Lung (tissue), 11 donors: ENCODE measurements at regions not wholly inside any gene's neighbourhood (a gene's known extent, or its start where the extent isn't known, plus 50 kb on each side); places are given as distances from the start of the nearest gene placed in this dataset.
A peak's percentile ranks its signal among the peaks of the same experiment; 100 is the strongest.

ENCODE experiments used
- ATAC-seq: fragments of 200-7000 bp; cut with Tn5 transposase; one replicate; pipeline ENCODE4 v1.9.1; 2020; ENCODE audit warnings: moderate number of reproducible peaks; ENCODE audit not compliant: insufficient read depth, low FRiP score
- DNase-seq, 3 donors: peaks; one replicate each; pipeline ENCODE4 v3.0.0-alpha.2; 2013 to 2017
- H3K27ac ChIP-seq, 2 donors: one replicate each; pipeline ENCODE4 v1.5.1; 2013; ENCODE audit warnings: mild to moderate bottlenecking in 2 of 2, moderate library complexity in 2 of 2, control low read depth in 1 of 2, inconsistent platforms in 1 of 2, low read depth in 1 of 2, low read length in 1 of 2
- H3K27me3 ChIP-seq, 3 donors: one replicate each; pipeline ENCODE4 v1.5.1; 2013; ENCODE audit warnings: low read length in 2 of 3; ENCODE audit not compliant: control insufficient read depth in 3 of 3, insufficient read depth in 3 of 3
- H3K36me3 ChIP-seq, 4 donors: one replicate each; pipeline ENCODE4 v1.5.1; 2013; ENCODE audit warnings: low read length in 4 of 4, mild to moderate bottlenecking in 1 of 4, moderate library complexity in 1 of 4; ENCODE audit not compliant: control insufficient read depth in 4 of 4, insufficient read depth in 4 of 4
- H3K4me1 ChIP-seq, 5 donors: one replicate each; pipeline ENCODE4 v1.5.1; 2013; ENCODE audit warnings: low read length in 5 of 5, mild to moderate bottlenecking in 2 of 5, moderate library complexity in 1 of 5; ENCODE audit not compliant: control insufficient read depth in 5 of 5, insufficient read depth in 5 of 5
- H3K4me3 ChIP-seq: one replicate; pipeline ENCODE4 v1.5.1; 2013; ENCODE audit warnings: mild to moderate bottlenecking, control low read depth, moderate library complexity
- H3K9ac ChIP-seq, 2 donors: one replicate each; pipeline ENCODE4 v1.5.1; 2013; ENCODE audit warnings: low read length in 2 of 2, control low read depth in 1 of 2; ENCODE audit not compliant: insufficient read depth in 1 of 2
- H3K9me3 ChIP-seq, 4 donors: one replicate each; pipeline ENCODE4 v1.5.1; 2013; ENCODE audit warnings: low read length in 3 of 4, mild to moderate bottlenecking in 1 of 4, moderate library complexity in 1 of 4; ENCODE audit not compliant: control insufficient read depth in 4 of 4, insufficient read depth in 3 of 4
- CTCF ChIP-seq: IDR thresholded peaks from 2 replicates; pipeline ENCODE4 v1.5.1; 2012; ENCODE audit warnings: mild to moderate bottlenecking; ENCODE audit errors: control extremely low read depth, extremely low read depth
- WGBS, 2 donors: extraction: QIAGEN DNeasy Blood & Tissue Kit; methylation state at CpG; one replicate each; pipeline ENCODE4 v1.1.7; 2013; 5-methylcytosine and 5-hydroxymethylcytosine counted together
- donor health status: control.
- donor health status: control.
- donor health status: Bipolar disorder and iron deficiency.
- donor health status: healthy.
- donor health status: DM: yes; HTN: yes; CAD: no.

- H3K9ac ChIP-seq = no peak overlapping the region
- no peaks in the 10 kb centered on the region for H3K4me1 ChIP-seq
- ATAC-seq (no peak), DNase-seq (no peak)
- no peaks in the 10 kb centered on the region for H3K27me3 ChIP-seq
- no peak overlapping the region for H3K4me3 ChIP-seq
- TF ChIP-seq CTCF = no peak
- H3K36me3 ChIP-seq = no peaks in the 10 kb centered on the region
- WGBS, 2 donors = 86 to 87% methylated on average over 5 of the region's 5 CpGs
- H3K27ac ChIP-seq = no peak overlapping the region
- peaks cover 0 to 5% (median 0%) of the 10 kb centered on the region in 4 donors for H3K9me3 ChIP-seq
Measured at GRCh38 chr13:88651531-88651930, 980.4 kb downstream of the SLITRK5 start.

GRCh38 chr13:88656751-88657150 lies 985.6 kb downstream of the SLITRK5 start:
- ATAC-seq (no peak), DNase-seq (peak in 1 of 3 donors; percentile 1)
- Histone ChIP-seq H3K4me1 (no peaks in the 10 kb centered on the region), H3K9me3 (no peaks in the 10 kb centered on the region), H3K36me3 (no peaks in the 10 kb centered on the region), H3K27me3 (no peaks in the 10 kb centered on the region), H3K27ac (no peak overlapping the region), H3K4me3 (no peak overlapping the region), H3K9ac (no peak overlapping the region)
- TF ChIP-seq CTCF = no peak
- WGBS, 2 donors = 60 to 79% methylated on average over 6 of the region's 6 CpGs

GRCh38 chr13:88670509-88670908 lies 999.3 kb downstream of the SLITRK5 start:
- H3K9me3 ChIP-seq = no peaks in the 10 kb centered on the region
- TF ChIP-seq CTCF = no peak
- no peak overlapping the region for H3K9ac ChIP-seq
- no peak for DNase-seq
- no peaks in the 10 kb centered on the region for H3K4me1 ChIP-seq
- no peaks in the 10 kb centered on the region for H3K36me3 ChIP-seq
- H3K27me3 ChIP-seq = no peaks in the 10 kb centered on the region
- 87 to 94% methylated on average over 1 of the region's 1 CpG for WGBS, 2 donors
- H3K27ac ChIP-seq = no peak overlapping the region
- no peak for ATAC-seq
- no peak overlapping the region for H3K4me3 ChIP-seq

GRCh38 chr13:88674841-88675240 lies 1003.7 kb downstream of the SLITRK5 start:
- no peaks in the 10 kb centered on the region for H3K27me3 ChIP-seq
- no peak for TF ChIP-seq CTCF
- H3K9me3 ChIP-seq = no peaks in the 10 kb centered on the region
- DNase-seq (no peak), ATAC-seq (no peak)
- H3K4me1 ChIP-seq = no peaks in the 10 kb centered on the region
- H3K27ac ChIP-seq = no peak overlapping the region
- no peak overlapping the region for H3K9ac ChIP-seq
- WGBS, 2 donors = 77 to 83% methylated on average over 2 of the region's 2 CpGs
- no peak overlapping the region for H3K4me3 ChIP-seq
- no peaks in the 10 kb centered on the region for H3K36me3 ChIP-seq
